ENCODE measurements at regions not wholly inside any gene's neighbourhood (a gene's known extent, or its start where the extent isn't known, plus 50 kb on each side); places are given as distances from the start of the nearest gene placed in this dataset.

DNA sequence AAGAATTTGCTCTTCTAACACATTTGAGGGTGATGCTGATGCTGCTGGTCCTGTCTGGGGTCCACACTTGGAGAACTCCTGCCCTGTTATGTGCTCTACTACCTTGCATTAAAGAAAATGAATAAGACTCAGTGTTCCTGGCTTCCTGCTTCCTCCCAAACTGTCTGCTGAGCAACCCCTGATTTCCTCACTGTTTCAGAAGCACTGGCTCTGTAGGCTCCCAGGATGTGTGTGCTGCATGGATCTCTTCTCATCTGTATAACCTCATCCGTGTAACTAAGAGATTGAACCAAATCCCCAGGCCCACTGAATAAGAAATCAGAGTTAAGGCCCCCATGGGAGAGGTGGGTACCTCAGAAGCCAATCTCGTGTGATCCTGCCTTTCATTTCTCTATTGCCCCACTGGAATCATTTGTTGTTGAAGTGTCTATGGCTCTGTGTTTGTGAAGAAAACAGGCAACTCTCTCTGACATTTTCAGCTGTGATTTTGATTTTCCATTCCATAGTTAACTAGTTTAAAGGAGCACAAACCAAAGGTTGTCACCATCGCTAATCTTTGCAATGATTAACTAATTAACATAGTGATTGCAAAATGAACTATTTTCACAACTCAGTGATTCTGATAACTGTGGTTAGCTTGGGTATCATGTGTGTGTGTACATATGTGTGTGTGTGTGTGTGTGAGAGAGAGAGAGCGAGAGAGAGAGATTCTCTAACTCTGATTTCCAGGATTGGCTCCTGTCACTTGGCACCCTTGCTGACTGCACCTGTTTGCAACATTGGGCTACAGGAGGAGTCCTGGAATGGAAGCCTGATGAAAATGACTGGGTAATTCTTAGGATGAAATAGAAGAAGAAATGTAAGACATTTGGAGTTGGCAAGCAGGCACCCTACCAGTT lies 196.2 kb downstream of the SLC38A4 start:
- peaks cover 0 to 7% of the 10 kb centered on the region in 2 experiments; a peak in 1 of 4 replicates for H3K4me1 ChIP-seq (ENCODE audit: control insufficient read depth in 1 of 2, insufficient read depth in 2 of 2, low read length in 2 of 2)
- H3K4me2 ChIP-seq (ENCODE audit: low read length), result no peak overlapping the region
- H3K9me3 ChIP-seq (ENCODE audit: control insufficient read depth in 1 of 2, insufficient read depth in 1 of 2, low read depth in 1 of 2, low read length in 2 of 2), result no peaks in the 10 kb centered on the region
- ChIA-PET CTCF (no interaction called here), POLR2A (no interaction called here), RAD21 (ENCODE audit: low non-redundant PET in 1 of 2, low total read pairs in 2 of 2, uncharacterized antibody in 2 of 2, unreplicated experiment in 2 of 2) (no interaction called here)
- no peaks in the 10 kb centered on the region for H3K36me3 ChIP-seq (ENCODE audit: control insufficient read depth in 1 of 2, insufficient read depth in 2 of 2, low read length in 2 of 2)
- no peak overlapping the region for H3K4me3 ChIP-seq (replicated peaks in 1 of 2; ENCODE audit: low read depth in 1 of 2, low read length in 2 of 2)
- no peaks in the 10 kb centered on the region for H4K20me1 ChIP-seq (ENCODE audit: insufficient read depth)
- no peak for TF ChIP-seq CTCF (IDR thresholded peaks at IDR 0.05 in 2 of 3, conservative IDR thresholded peaks at IDR 0.05 in 1 of 3; ENCODE audit: borderline replicate concordance in 1 of 3, insufficient read depth in 1 of 3, low read depth in 2 of 3, low read length in 2 of 3)
- no peak for TF ChIP-seq JUND (IDR thresholded peaks at IDR 0.05)
- TF ChIP-seq EZH2phosphoT487 (IDR thresholded peaks at IDR 0.05; ENCODE audit: borderline replicate concordance), result no peak
- no peak for TF ChIP-seq ZNF274 (IDR thresholded peaks at IDR 0.05; ENCODE audit: low read depth, low read length)
- no peak for TF ChIP-seq SRF (IDR thresholded peaks at IDR 0.05; ENCODE audit: low read depth)
- TF ChIP-seq ELF1 (IDR thresholded peaks at IDR 0.05; ENCODE audit: borderline replicate concordance, low read depth), result no peak
- TF ChIP-seq RAD21 (IDR thresholded peaks at IDR 0.05; ENCODE audit: low read depth), result no peak
- no peak for TF ChIP-seq SP1 (IDR thresholded peaks at IDR 0.05; ENCODE audit: low read depth)
- TF ChIP-seq MAX (IDR thresholded peaks at IDR 0.05), result no peak
- TF ChIP-seq ZFX (IDR thresholded peaks at IDR 0.05), result no peak
- TF ChIP-seq, protein P1, sequence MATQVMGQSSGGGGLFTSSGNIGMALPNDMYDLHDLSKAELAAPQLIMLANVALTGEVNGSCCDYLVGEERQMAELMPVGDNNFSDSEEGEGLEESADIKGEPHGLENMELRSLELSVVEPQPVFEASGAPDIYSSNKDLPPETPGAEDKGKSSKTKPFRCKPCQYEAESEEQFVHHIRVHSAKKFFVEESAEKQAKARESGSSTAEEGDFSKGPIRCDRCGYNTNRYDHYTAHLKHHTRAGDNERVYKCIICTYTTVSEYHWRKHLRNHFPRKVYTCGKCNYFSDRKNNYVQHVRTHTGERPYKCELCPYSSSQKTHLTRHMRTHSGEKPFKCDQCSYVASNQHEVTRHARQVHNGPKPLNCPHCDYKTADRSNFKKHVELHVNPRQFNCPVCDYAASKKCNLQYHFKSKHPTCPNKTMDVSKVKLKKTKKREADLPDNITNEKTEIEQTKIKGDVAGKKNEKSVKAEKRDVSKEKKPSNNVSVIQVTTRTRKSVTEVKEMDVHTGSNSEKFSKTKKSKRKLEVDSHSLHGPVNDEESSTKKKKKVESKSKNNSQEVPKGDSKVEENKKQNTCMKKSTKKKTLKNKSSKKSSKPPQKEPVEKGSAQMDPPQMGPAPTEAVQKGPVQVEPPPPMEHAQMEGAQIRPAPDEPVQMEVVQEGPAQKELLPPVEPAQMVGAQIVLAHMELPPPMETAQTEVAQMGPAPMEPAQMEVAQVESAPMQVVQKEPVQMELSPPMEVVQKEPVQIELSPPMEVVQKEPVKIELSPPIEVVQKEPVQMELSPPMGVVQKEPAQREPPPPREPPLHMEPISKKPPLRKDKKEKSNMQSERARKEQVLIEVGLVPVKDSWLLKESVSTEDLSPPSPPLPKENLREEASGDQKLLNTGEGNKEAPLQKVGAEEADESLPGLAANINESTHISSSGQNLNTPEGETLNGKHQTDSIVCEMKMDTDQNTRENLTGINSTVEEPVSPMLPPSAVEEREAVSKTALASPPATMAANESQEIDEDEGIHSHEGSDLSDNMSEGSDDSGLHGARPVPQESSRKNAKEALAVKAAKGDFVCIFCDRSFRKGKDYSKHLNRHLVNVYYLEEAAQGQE (IDR thresholded peaks at IDR 0.05; ENCODE audit: low read depth), result no peak
- no peak for TF ChIP-seq TCF7L2 (IDR thresholded peaks at IDR 0.05; ENCODE audit: borderline replicate concordance, extremely low read depth, insufficient read depth, insufficient read length)
- no peak for TF ChIP-seq ZBTB33 (IDR thresholded peaks at IDR 0.05; ENCODE audit: extremely low read depth, insufficient replicate concordance, low read length)
- no peak for TF ChIP-seq POLR2A (IDR thresholded peaks at IDR 0.05; ENCODE audit: borderline replicate concordance, extremely low read depth, insufficient read depth, insufficient read length)
- no peak for TF ChIP-seq POLR2AphosphoS5 (IDR thresholded peaks at IDR 0.05; ENCODE audit: low read depth, low read length)
- no peak for TF ChIP-seq ATF3 (IDR thresholded peaks at IDR 0.05)
- TF ChIP-seq SIN3A (IDR thresholded peaks at IDR 0.05; ENCODE audit: low read depth), result no peak
- no peak for TF ChIP-seq CBX3 (IDR thresholded peaks at IDR 0.05; ENCODE audit: low read depth)
- TF ChIP-seq YY1 (IDR thresholded peaks at IDR 0.05; ENCODE audit: extremely low read depth, insufficient replicate concordance, low read depth, low read length), result no peak
- TF ChIP-seq CEBPB (IDR thresholded peaks at IDR 0.05; ENCODE audit: low read depth), result no peak
- intact Hi-C loops (cut with micrococcal nuclease), result no loop called here
- H3K27me3 ChIP-seq (ENCODE audit: insufficient read depth, low read length), result no peaks in the 10 kb centered on the region
- no peak for ATAC-seq
- no peak overlapping the region for H3K9ac ChIP-seq (ENCODE audit: low read length)
- BruUV-seq (replicated peaks), result no TSS peak
- H3K9me2 ChIP-seq (ENCODE audit: insufficient read depth), result no peaks in the 10 kb centered on the region
- no peak for DNase-seq (ENCODE audit: low read depth, low spot score)
- no peaks in the 10 kb centered on the region for H3K79me2 ChIP-seq (ENCODE audit: insufficient read depth, low read length)
- H2AFZ ChIP-seq (ENCODE audit: low read depth, low read length, poor library complexity, severe bottlenecking), result no peak overlapping the region
- H3K27ac ChIP-seq (ENCODE audit: low read depth, low read length), result no peak overlapping the region

Measured in HCT116 (cell line).